ENCODE measurements at regions not wholly inside any gene's neighbourhood (a gene's known extent, or its start where the extent isn't known, plus 50 kb on each side); places are given as distances from the start of the nearest gene placed in this dataset.

DNA sequence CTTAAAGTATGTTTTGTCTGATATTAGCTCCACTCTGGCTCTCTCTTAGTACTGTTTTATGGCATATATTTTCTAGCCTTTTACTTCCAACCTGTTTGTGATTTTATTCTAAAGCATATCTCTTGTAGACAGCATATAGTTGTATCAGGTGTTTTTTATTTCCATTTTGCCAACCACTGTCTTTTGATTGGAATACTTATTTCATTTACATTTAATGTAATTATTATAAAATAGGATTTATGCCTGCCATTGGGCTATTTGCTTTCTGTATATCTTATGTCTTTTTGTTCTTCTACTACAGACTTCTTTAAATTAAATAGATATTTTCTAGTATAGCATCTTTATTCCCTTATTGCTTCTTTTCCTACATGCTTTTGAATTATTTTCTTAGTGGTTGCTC, 67.3 kb downstream of the LRRC30 start:
- H3K27me3 ChIP-seq (ENCODE audit: control insufficient read depth in 2 of 2, insufficient read depth in 2 of 2, low read length in 2 of 2) = peaks cover 2 to 3% of the 10 kb centered on the region in 2 experiments
- H3K4me2 ChIP-seq (ENCODE audit: insufficient read depth, low read length) = no peak overlapping the region
- intact Hi-C loops (cut with micrococcal nuclease) = no loop called here
- H3K9me1 ChIP-seq (replicated peaks; ENCODE audit: control insufficient read depth, extremely low read depth, insufficient read depth, low read length) = no peaks in the 10 kb centered on the region
- no TSS peak for BruUV-seq (replicated peaks)
- no peaks in the 10 kb centered on the region for H3K79me2 ChIP-seq (ENCODE audit: control insufficient read depth, insufficient read depth, low read length)
- no peak overlapping the region for H3K9ac ChIP-seq (replicated peaks; ENCODE audit: extremely low read depth, insufficient read depth, low read length)
- ChIA-PET CTCF (no interaction called here), POLR2A (no interaction called here)
- no peak overlapping the region for H3K4me3 ChIP-seq (replicated peaks in 1 of 3; ENCODE audit: insufficient read depth in 1 of 3, low read depth in 1 of 3, low read length in 3 of 3)
- H3K4me1 ChIP-seq (ENCODE audit: control insufficient read depth, extremely low read depth, insufficient read depth, low read length) = no peaks in the 10 kb centered on the region
- H2AFZ ChIP-seq (ENCODE audit: low read depth, low read length) = no peak overlapping the region
- H3K9me3 ChIP-seq (replicated peaks; ENCODE audit: control insufficient read depth, insufficient read depth, low read length) = no peaks in the 10 kb centered on the region
- H3K27ac ChIP-seq (ENCODE audit: insufficient read depth, low read depth, low read length) = no peak overlapping the region
- FAIRE-seq (no peak), DNase-seq (ENCODE audit: low read depth, low spot score) (no peak)
- TF ChIP-seq POLR2A (IDR thresholded peaks at IDR 0.05; ENCODE audit: low read depth, low read length) = no peak
- TF ChIP-seq MYC (IDR thresholded peaks at IDR 0.05; ENCODE audit: low read depth, low read length) = no peak
- TF ChIP-seq FOS (IDR thresholded peaks at IDR 0.05; ENCODE audit: borderline replicate concordance, insufficient read depth, low read length) = no peak
- TF ChIP-seq, protein P1, sequence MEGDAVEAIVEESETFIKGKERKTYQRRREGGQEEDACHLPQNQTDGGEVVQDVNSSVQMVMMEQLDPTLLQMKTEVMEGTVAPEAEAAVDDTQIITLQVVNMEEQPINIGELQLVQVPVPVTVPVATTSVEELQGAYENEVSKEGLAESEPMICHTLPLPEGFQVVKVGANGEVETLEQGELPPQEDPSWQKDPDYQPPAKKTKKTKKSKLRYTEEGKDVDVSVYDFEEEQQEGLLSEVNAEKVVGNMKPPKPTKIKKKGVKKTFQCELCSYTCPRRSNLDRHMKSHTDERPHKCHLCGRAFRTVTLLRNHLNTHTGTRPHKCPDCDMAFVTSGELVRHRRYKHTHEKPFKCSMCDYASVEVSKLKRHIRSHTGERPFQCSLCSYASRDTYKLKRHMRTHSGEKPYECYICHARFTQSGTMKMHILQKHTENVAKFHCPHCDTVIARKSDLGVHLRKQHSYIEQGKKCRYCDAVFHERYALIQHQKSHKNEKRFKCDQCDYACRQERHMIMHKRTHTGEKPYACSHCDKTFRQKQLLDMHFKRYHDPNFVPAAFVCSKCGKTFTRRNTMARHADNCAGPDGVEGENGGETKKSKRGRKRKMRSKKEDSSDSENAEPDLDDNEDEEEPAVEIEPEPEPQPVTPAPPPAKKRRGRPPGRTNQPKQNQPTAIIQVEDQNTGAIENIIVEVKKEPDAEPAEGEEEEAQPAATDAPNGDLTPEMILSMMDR (IDR thresholded peaks at IDR 0.05; ENCODE audit: extremely low read depth in 1 of 2, insufficient read depth in 1 of 2, low read depth in 1 of 2, low read length in 2 of 2) = no peak
- TF ChIP-seq POLR2AphosphoS5 (IDR thresholded peaks at IDR 0.05; ENCODE audit: insufficient read depth, low read depth, low read length) = no peak
- TF ChIP-seq GATA2 (IDR thresholded peaks at IDR 0.05; ENCODE audit: insufficient read depth, insufficient read length, low read depth, low read length) = no peak
- TF ChIP-seq, protein P2, sequence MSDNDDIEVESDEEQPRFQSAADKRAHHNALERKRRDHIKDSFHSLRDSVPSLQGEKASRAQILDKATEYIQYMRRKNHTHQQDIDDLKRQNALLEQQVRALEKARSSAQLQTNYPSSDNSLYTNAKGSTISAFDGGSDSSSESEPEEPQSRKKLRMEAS (IDR thresholded peaks at IDR 0.05; ENCODE audit: insufficient read depth, insufficient read length) = no peak
- no peak for TF ChIP-seq JUN (IDR thresholded peaks at IDR 0.05; ENCODE audit: borderline replicate concordance, insufficient read depth, insufficient read length, low read depth)
- no peak for TF ChIP-seq EZH2 (IDR thresholded peaks at IDR 0.05; ENCODE audit: borderline replicate concordance, low read depth, low read length, severe bottlenecking)
- dilution Hi-C loops (cut with MboI; ENCODE audit: extremely low pct_ligation_motif_present, low sequenced_read_pairs) = no loop called here
- H4K20me1 ChIP-seq (replicated peaks; ENCODE audit: control insufficient read depth, extremely low read depth, insufficient read depth, low read length) = no peaks in the 10 kb centered on the region
- H3K36me3 ChIP-seq (ENCODE audit: control insufficient read depth in 2 of 2, extremely low read depth in 1 of 2, insufficient read depth in 2 of 2, low read length in 2 of 2) = no peaks in the 10 kb centered on the region

Measured in endothelial cell of umbilical vein (primary cell).